ENCODE measurements at regions not wholly inside any gene's neighbourhood (a gene's known extent, or its start where the extent isn't known, plus 50 kb on each side); places are given as distances from the start of the nearest gene placed in this dataset.

GRCh38 chrX:25125483-25125882, 109.7 kb upstream of the ARX start:
- TF ChIP-seq CTCF (IDR thresholded peaks at IDR 0.05; ENCODE audit: low read depth, low read length, poor library complexity, severe bottlenecking) (no peak), EZH2phosphoT487 (IDR thresholded peaks at IDR 0.05; ENCODE audit: borderline replicate concordance, low read length) (no peak)
